ENCODE measurements at regions not wholly inside any gene's neighbourhood (a gene's known extent, or its start where the extent isn't known, plus 50 kb on each side); places are given as distances from the start of the nearest gene placed in this dataset.

GRCh38 chr2:128876986-128877983, 558.6 kb upstream of the HS6ST1 start:
- H3K27me3 ChIP-seq (ENCODE audit: control insufficient read depth in 2 of 2, insufficient read depth in 2 of 2, low read length in 2 of 2), result no peaks in the 10 kb centered on the region; a peak in 1 of 5 replicates
- no TSS peak for BruUV-seq (replicated peaks)
- POLR2A ChIA-PET, result no interaction called here
- 0% methylated on average over 6 of the region's 6 CpGs for WGBS (ENCODE audit: insufficient coverage, low coverage, missing lambda C conversion rate)
- H3K36me3 ChIP-seq (ENCODE audit: control insufficient read depth, insufficient read depth, low read length), result no peaks in the 10 kb centered on the region
- H2AFZ ChIP-seq (ENCODE audit: low read depth, low read length), result no peak overlapping the region
- no peak overlapping the region for H3K4me3 ChIP-seq
- in situ Hi-C loops (cut with MboI) (no loop called here), intact Hi-C loops (cut with micrococcal nuclease) (no loop called here)
- TF ChIP-seq ZNF584 (CRISPR knock-in tag; IDR thresholded peaks at IDR 0.05; ENCODE audit: low read depth) (no peak), ZNF217 (CRISPR knock-in tag; IDR thresholded peaks at IDR 0.05) (no peak), HMGXB4 (CRISPR knock-in tag; IDR thresholded peaks at IDR 0.05) (no peak)
- no peaks in the 10 kb centered on the region for H3K4me1 ChIP-seq (replicated peaks in 1 of 2; ENCODE audit: control insufficient read depth in 2 of 2, insufficient read depth in 2 of 2, low read length in 2 of 2)
- ATAC-seq (no peak), FAIRE-seq (no peak), DNase-seq (ENCODE audit: extremely low read depth in 1 of 4, low spot score in 3 of 4) (no peak)
- H4K20me1 ChIP-seq (replicated peaks; ENCODE audit: control insufficient read depth, insufficient read depth, low read length), result no peaks in the 10 kb centered on the region
- CTCF ChIA-PET (ENCODE audit: low intra/inter-chr PET ratio), result no interaction called here
- no peak overlapping the region for H3K27ac ChIP-seq (ENCODE audit: extremely low read depth, low read depth, low read length)
- no peaks in the 10 kb centered on the region for H3K9me1 ChIP-seq (ENCODE audit: control insufficient read depth, insufficient read depth, low read length)
- no peak overlapping the region for H3K9ac ChIP-seq (ENCODE audit: insufficient read depth in 1 of 2, low read depth in 2 of 2, low read length in 2 of 2)
- no peak overlapping the region for H3K4me2 ChIP-seq (ENCODE audit: insufficient read depth, low read length)
- no peaks in the 10 kb centered on the region for H3K9me3 ChIP-seq (replicated peaks; ENCODE audit: control insufficient read depth, insufficient read depth, low read depth, low read length)
- H3K79me2 ChIP-seq (ENCODE audit: control insufficient read depth, insufficient read depth, low read length), result no peaks in the 10 kb centered on the region
